CD4-positive, alpha-beta memory T cell (primary cell): ENCODE measurements at regions not wholly inside any gene's neighbourhood (a gene's known extent, or its start where the extent isn't known, plus 50 kb on each side); places are given as distances from the start of the nearest gene placed in this dataset.

Source experiments
- CTCF ChIA-PET: fragments of 350-600 bp; sonication (Branson Sonifier 250); formaldehyde crosslinking; loops from one replicate; lab custom pipeline; 2021; ENCODE audit warnings: inconsistent platforms; ENCODE audit not compliant: partially characterized antibody; lab: Charles Lee
- POLR2A ChIA-PET: fragments of 350-600 bp; sonication (Branson Sonifier 250); formaldehyde crosslinking; loops from one replicate; lab custom pipeline; 2021; ENCODE audit not compliant: partially characterized antibody; lab: Charles Lee
- DNase-seq, 5 donors: peaks; one replicate each; pipeline versions ENCODE4 v3.0.0 to v3.0.0-alpha.2; 2020 to 2022; ENCODE audit warnings: mixed read lengths in 1 of 5
- H3K27ac ChIP-seq: one replicate; pipeline ENCODE4 v1.7.0; 2013; ENCODE audit warnings: low read depth, low read length
- H3K27me3 ChIP-seq: 2 replicates; pipeline ENCODE4 v1.7.0; 2013; ENCODE audit warnings: mild to moderate bottlenecking, low read length, moderate library complexity; ENCODE audit not compliant: insufficient read depth
- H3K36me3 ChIP-seq: 2 replicates; pipeline ENCODE4 v1.7.0; 2013; ENCODE audit warnings: mild to moderate bottlenecking, low read length, moderate library complexity; ENCODE audit not compliant: insufficient read depth
- H3K4me1 ChIP-seq: 2 replicates; pipeline ENCODE4 v1.7.0; 2013; ENCODE audit warnings: mild to moderate bottlenecking, low read length, moderate library complexity; ENCODE audit not compliant: insufficient read depth
- H3K4me3 ChIP-seq, 2 donors: one replicate each; pipeline ENCODE4 v1.7.0; 2013; ENCODE audit warnings: low read length in 2 of 2, mild to moderate bottlenecking in 1 of 2
- H3K9me3 ChIP-seq, 2 donors: one replicate each; pipeline ENCODE4 v1.7.0; 2013; ENCODE audit warnings: low read length in 2 of 2, control low read depth in 1 of 2; ENCODE audit not compliant: control insufficient read depth in 1 of 2
- H3K27ac Mint-ChIP-seq, 7 donors: one replicate each; pipeline ENCODE4 v1.8.0; 2020 to 2021; ENCODE audit warnings: mixed read lengths in 7 of 7, mild to moderate bottlenecking in 6 of 7, inconsistent platforms in 3 of 7, moderate library complexity in 3 of 7
- H3K27me3 Mint-ChIP-seq, 2 donors: one replicate each; pipeline ENCODE4 v1.8.0; 2020 to 2021; ENCODE audit warnings: mixed read lengths in 2 of 2
- H3K36me3 Mint-ChIP-seq, 2 donors: one replicate each; pipeline ENCODE4 v1.8.0; 2020 to 2021; ENCODE audit warnings: mixed read lengths in 2 of 2, inconsistent platforms in 1 of 2, mild to moderate bottlenecking in 1 of 2
- H3K4me1 Mint-ChIP-seq, 4 donors: one replicate each; pipeline ENCODE4 v1.8.0; 2020 to 2021; ENCODE audit warnings: mixed read lengths in 4 of 4, mild to moderate bottlenecking in 1 of 4
- H3K4me3 Mint-ChIP-seq, 8 donors: one replicate each; pipeline ENCODE4 v1.8.0; 2020 to 2021; ENCODE audit warnings: mixed read lengths in 8 of 8, mild to moderate bottlenecking in 7 of 8, moderate library complexity in 6 of 8, inconsistent platforms in 3 of 8
- H3K9me3 Mint-ChIP-seq, 8 donors: one replicate each; pipeline ENCODE4 v1.8.0; 2020 to 2021; ENCODE audit warnings: mixed read lengths in 8 of 8, mild to moderate bottlenecking in 5 of 8, inconsistent platforms in 3 of 8, moderate library complexity in 1 of 8
- intact Hi-C: fragments of 100-400 bp; cut with micrococcal nuclease; formaldehyde crosslinking; loops from one replicate; pipeline ENCODE4 v1.15.1; 2023

DNA sequence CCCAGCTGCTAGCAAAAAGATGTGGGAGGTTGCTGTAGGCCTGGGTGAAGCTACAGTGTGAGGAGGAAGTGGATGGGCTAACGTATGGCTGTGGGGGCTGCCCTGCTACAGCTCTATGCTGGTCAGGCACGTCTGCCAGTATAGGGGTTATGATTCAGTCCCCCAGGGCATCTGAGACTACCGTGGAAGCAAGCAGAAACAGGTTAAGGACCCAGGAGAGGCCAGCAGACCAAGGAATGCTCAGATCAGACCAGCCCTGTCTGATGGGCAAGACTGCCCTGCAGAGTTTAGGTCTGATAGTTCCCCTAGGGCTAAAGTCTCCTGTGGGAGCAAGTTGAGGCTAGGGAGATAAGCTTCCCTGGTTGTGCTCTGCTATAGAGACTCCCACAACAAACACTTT, 416.1 kb upstream of the CTNND2 start:
- Mint-ChIP-seq H3K36me3 (no peaks in the 10 kb centered on the region), H3K27me3 (no peaks in the 10 kb centered on the region), H3K27ac (no peak overlapping the region), H3K4me3 (no peak overlapping the region), H3K4me1 (no peaks in the 10 kb centered on the region), H3K9me3 (peaks cover 0 to 22% (median 5%) of the 10 kb centered on the region in 8 donors)
- intact Hi-C loops = no loop called here
- ChIA-PET CTCF (no interaction called here), POLR2A (no interaction called here)
- Histone ChIP-seq H3K9me3 (peaks cover 0 to 5% of the 10 kb centered on the region in 2 donors), H3K4me1 (no peaks in the 10 kb centered on the region), H3K27me3 (no peaks in the 10 kb centered on the region), H3K27ac (no peak overlapping the region), H3K36me3 (no peaks in the 10 kb centered on the region), H3K4me3 (no peak overlapping the region)
- DNase-seq = no peak

DNA sequence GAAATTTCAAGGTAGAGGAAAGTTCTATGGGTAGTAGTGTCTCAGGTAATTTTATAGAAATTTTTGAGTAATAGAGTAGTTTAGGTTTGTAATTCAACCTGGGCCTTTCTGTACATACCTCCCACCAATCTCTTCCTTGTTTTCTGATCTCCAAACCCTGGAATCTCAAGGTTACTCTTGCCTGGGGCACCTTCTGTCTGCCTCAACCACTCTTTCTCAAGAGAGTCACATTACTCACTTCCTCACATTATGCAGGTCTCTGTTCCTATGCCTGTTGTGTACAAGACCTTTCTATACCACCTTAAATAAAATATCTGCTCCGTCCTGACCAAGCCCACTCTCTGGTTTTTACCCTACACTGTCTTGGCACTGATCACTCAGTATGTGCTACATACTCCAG, 412.6 kb upstream of the CTNND2 start:
- H3K27ac Mint-ChIP-seq = no peak overlapping the region
- ChIA-PET POLR2A (no interaction called here), CTCF (no interaction called here)
- peaks cover 0 to 20% (median 5%) of the 10 kb centered on the region in 8 donors for H3K9me3 Mint-ChIP-seq
- Histone ChIP-seq H3K9me3 (peaks cover 0 to 5% of the 10 kb centered on the region in 2 donors), H3K27me3 (no peaks in the 10 kb centered on the region), H3K4me1 (no peaks in the 10 kb centered on the region), H3K36me3 (no peaks in the 10 kb centered on the region), H3K27ac (no peak overlapping the region), H3K4me3 (no peak overlapping the region)
- no peaks in the 10 kb centered on the region for H3K4me1 Mint-ChIP-seq
- no peaks in the 10 kb centered on the region for H3K27me3 Mint-ChIP-seq
- intact Hi-C loops = no loop called here
- no peaks in the 10 kb centered on the region for H3K36me3 Mint-ChIP-seq
- H3K4me3 Mint-ChIP-seq = no peak overlapping the region
- DNase-seq = no peak

GRCh38 chr5:12315461-12315860, 411.2 kb upstream of the CTNND2 start:
- ChIA-PET CTCF (no interaction called here), POLR2A (no interaction called here)
- intact Hi-C loops = no loop called here
- Mint-ChIP-seq H3K9me3 (peaks cover 0 to 10% (median 4%) of the 10 kb centered on the region in 8 donors), H3K4me1 (no peaks in the 10 kb centered on the region), H3K27ac (no peak overlapping the region), H3K27me3 (no peaks in the 10 kb centered on the region), H3K36me3 (no peaks in the 10 kb centered on the region), H3K4me3 (no peak overlapping the region)
- H3K27ac ChIP-seq = no peak overlapping the region
- no peak for DNase-seq
- H3K4me1 ChIP-seq = no peaks in the 10 kb centered on the region
- no peak overlapping the region for H3K4me3 ChIP-seq
- peaks cover 0 to 5% of the 10 kb centered on the region in 2 donors for H3K9me3 ChIP-seq
- H3K27me3 ChIP-seq = no peaks in the 10 kb centered on the region
- no peaks in the 10 kb centered on the region for H3K36me3 ChIP-seq

- Mint-ChIP-seq H3K36me3 (no peaks in the 10 kb centered on the region), H3K4me1 (no peaks in the 10 kb centered on the region), H3K27me3 (no peaks in the 10 kb centered on the region), H3K27ac (no peak overlapping the region), H3K4me3 (no peak overlapping the region), H3K9me3 (peaks cover 0 to 14% (median 2%) of the 10 kb centered on the region in 8 donors)
- Histone ChIP-seq H3K4me3 (no peak overlapping the region), H3K4me1 (no peaks in the 10 kb centered on the region), H3K27ac (no peak overlapping the region), H3K9me3 (no peaks in the 10 kb centered on the region), H3K36me3 (no peaks in the 10 kb centered on the region), H3K27me3 (no peaks in the 10 kb centered on the region)
- ChIA-PET POLR2A (no interaction called here), CTCF (no interaction called here)
- DNase-seq = no peak
- intact Hi-C loops = no loop called here
Measured at GRCh38 chr5:12313602-12314001, 409.4 kb upstream of the CTNND2 start.

DNA sequence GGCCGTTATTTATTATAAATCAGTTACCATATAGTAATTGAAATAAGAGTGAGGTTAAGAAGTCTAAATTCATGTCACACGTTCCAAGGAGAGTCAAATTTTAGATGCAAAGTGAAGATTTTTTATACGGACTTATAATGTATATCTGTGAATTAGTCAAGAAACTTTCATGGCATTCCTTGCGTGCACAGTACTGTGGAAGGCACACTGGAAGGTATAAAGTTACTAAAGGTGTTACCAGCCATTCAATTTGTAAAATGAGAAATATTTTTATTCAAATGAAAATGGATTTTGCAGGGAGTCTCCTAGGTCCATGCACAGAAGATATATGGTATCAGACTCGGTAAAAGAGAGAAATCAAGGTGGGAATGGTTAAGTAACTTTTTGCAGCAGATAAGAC, 408.1 kb upstream of the CTNND2 start:
- Mint-ChIP-seq H3K36me3 (no peaks in the 10 kb centered on the region), H3K27me3 (no peaks in the 10 kb centered on the region), H3K4me1 (no peaks in the 10 kb centered on the region), H3K9me3 (peaks cover 0 to 14% (median 3%) of the 10 kb centered on the region in 8 donors), H3K27ac (no peak overlapping the region), H3K4me3 (no peak overlapping the region)
- no peak for DNase-seq
- intact Hi-C loops = no loop called here
- Histone ChIP-seq H3K4me1 (no peaks in the 10 kb centered on the region), H3K27ac (no peak overlapping the region), H3K9me3 (no peaks in the 10 kb centered on the region), H3K27me3 (no peaks in the 10 kb centered on the region), H3K36me3 (no peaks in the 10 kb centered on the region), H3K4me3 (no peak overlapping the region)
- POLR2A ChIA-PET = no interaction called here
- CTCF ChIA-PET = no interaction called here

DNA sequence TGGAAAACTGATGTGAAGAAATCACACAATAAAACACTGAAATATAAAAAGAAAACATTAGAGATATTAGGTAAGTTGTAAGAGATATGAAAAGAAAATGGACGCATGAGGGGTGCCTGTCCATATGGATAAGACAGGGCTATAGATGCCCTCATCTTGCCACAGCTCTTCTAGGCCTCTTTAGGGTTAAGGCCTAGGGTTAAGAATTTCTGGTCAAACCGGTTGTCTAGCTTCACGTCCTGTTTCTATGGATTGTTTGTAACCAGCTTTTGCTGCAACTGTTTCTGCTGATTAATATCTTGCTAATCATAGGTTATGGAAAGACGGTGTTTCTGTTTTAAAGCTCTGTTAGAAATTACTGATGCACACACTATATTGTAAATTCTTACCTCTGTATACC, 389.9 kb upstream of the CTNND2 start:
- H3K27me3 Mint-ChIP-seq = no peaks in the 10 kb centered on the region
- intact Hi-C loops = loop anchor here (5.0 kb wide), 1 partner anchor 1183 kb away; no protein-coding TSS in a partner anchor
- no peaks in the 10 kb centered on the region for H3K4me1 Mint-ChIP-seq
- H3K4me1 ChIP-seq = no peaks in the 10 kb centered on the region
- no peaks in the 10 kb centered on the region for H3K36me3 Mint-ChIP-seq
- no peaks in the 10 kb centered on the region for H3K27me3 ChIP-seq
- H3K27ac ChIP-seq = no peak overlapping the region
- CTCF ChIA-PET = no interaction called here
- no peak for DNase-seq
- no peak overlapping the region for H3K27ac Mint-ChIP-seq
- POLR2A ChIA-PET = no interaction called here
- H3K9me3 ChIP-seq = peaks cover 0 to 6% of the 10 kb centered on the region in 2 donors
- H3K4me3 ChIP-seq = no peak overlapping the region
- H3K4me3 Mint-ChIP-seq = no peak overlapping the region
- peaks cover under 1 to 22% (median 10%) of the 10 kb centered on the region in 8 donors for H3K9me3 Mint-ChIP-seq
- H3K36me3 ChIP-seq = no peaks in the 10 kb centered on the region

DNA sequence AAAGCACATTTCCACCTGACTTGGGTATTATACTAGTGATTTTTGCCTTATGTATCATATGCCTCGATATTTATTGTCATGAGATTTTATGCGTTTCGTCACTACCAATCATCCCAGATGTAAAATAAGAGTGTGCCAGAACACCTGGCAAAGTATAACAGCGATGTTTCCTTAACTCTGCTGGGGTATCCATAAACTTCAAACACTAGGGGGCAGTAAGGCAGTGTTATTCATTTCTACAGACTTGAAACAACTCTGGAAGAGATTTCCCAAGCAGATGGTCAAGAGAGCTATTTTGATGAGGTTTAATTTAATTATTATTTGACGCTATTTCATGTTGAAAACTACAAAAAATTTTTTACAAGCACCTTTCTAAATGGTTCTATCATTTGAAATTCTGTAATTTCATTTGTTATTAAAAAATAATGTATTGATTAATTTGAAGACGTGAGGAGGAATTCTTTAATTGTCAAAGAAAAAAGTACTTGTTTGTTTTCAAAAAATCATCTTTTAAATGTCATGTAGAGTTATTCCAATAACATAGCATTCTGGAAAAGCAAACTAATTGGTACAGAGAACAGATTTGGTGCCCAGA, 388.5 kb upstream of the CTNND2 start:
- Histone ChIP-seq H3K4me1 (no peaks in the 10 kb centered on the region), H3K4me3 (no peak overlapping the region), H3K27ac (no peak overlapping the region), H3K36me3 (no peaks in the 10 kb centered on the region), H3K9me3 (no peaks in the 10 kb centered on the region), H3K27me3 (no peaks in the 10 kb centered on the region)
- CTCF ChIA-PET = no interaction called here
- H3K36me3 Mint-ChIP-seq = no peaks in the 10 kb centered on the region
- intact Hi-C loops = loop anchor here (5.0 kb wide), 1 partner anchor 1185 kb away; no protein-coding TSS in a partner anchor
- H3K4me3 Mint-ChIP-seq = no peak overlapping the region
- POLR2A ChIA-PET = no interaction called here
- DNase-seq = no peak
- no peak overlapping the region for H3K27ac Mint-ChIP-seq
- H3K9me3 Mint-ChIP-seq = peaks cover 3 to 22% (median 11%) of the 10 kb centered on the region in 8 donors
- no peaks in the 10 kb centered on the region for H3K4me1 Mint-ChIP-seq
- H3K27me3 Mint-ChIP-seq = no peaks in the 10 kb centered on the region
